ENCODE measurements at regions not wholly inside any gene's neighbourhood (a gene's known extent, or its start where the extent isn't known, plus 50 kb on each side); places are given as distances from the start of the nearest gene placed in this dataset.

DNA sequence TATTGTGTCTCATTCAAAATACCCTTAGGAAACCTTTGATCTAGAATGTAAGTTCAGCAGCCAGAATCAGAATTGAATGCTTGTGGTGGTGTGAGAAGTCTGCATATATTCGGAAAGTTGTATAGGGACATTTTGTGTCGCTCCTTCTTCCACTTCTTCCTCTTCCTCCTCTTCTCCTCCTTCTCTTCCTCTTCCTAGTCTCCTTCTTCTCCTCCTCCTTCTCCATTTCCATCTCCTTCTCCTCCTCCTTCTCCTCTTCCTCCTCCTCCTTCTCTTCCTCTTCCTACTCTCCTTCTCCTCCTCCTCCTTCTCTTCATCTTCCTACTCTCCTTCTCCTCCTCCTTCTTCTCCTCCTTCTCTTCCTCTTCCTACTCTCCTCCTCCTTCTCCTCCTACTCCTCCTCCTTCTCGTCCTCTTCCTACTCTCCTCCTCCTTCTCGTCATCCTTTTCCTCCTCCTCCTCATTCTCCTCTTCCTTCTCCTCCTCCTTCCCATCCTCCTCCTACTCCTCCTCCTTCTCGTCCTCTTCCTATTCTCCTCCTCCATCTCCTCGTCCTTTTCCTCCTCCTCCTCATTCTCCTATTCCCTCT, 749.3 kb upstream of the GOLIM4 start:
- Histone ChIP-seq H3K27ac (no peak overlapping the region), H3K9me2 (replicated peaks; ENCODE audit: insufficient read depth) (no peaks in the 10 kb centered on the region), H2AFZ (no peak overlapping the region), H3K4me3 (no peak overlapping the region), H3K27me3 (peaks cover 26% of the 10 kb centered on the region), H3K4me1 (ENCODE audit: insufficient read depth) (no peaks in the 10 kb centered on the region), H4K20me1 (ENCODE audit: insufficient read depth, poor library complexity, severe bottlenecking) (no peaks in the 10 kb centered on the region), H3K4me2 (no peak overlapping the region), H3K9me3 (ENCODE audit: low read depth) (no peaks in the 10 kb centered on the region), H3K79me2 (no peaks in the 10 kb centered on the region), H3K36me3 (replicated peaks; ENCODE audit: insufficient read depth, low read depth) (no peaks in the 10 kb centered on the region)
- 78% methylated on average over 4 of the region's 6 CpGs for WGBS (ENCODE audit: low lambda C conversion rate, missing lambda C conversion rate)
- TF ChIP-seq EZH2phosphoT487 (IDR thresholded peaks at IDR 0.05; ENCODE audit: low read depth, severe bottlenecking, unreplicated experiment) (no peak), EZH2 (IDR thresholded peaks at IDR 0.05; ENCODE audit: borderline replicate concordance) (no peak)
- TF ChIP-seq, protein P1, sequence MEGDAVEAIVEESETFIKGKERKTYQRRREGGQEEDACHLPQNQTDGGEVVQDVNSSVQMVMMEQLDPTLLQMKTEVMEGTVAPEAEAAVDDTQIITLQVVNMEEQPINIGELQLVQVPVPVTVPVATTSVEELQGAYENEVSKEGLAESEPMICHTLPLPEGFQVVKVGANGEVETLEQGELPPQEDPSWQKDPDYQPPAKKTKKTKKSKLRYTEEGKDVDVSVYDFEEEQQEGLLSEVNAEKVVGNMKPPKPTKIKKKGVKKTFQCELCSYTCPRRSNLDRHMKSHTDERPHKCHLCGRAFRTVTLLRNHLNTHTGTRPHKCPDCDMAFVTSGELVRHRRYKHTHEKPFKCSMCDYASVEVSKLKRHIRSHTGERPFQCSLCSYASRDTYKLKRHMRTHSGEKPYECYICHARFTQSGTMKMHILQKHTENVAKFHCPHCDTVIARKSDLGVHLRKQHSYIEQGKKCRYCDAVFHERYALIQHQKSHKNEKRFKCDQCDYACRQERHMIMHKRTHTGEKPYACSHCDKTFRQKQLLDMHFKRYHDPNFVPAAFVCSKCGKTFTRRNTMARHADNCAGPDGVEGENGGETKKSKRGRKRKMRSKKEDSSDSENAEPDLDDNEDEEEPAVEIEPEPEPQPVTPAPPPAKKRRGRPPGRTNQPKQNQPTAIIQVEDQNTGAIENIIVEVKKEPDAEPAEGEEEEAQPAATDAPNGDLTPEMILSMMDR (IDR thresholded peaks at IDR 0.05; ENCODE audit: poor library complexity): no peak
- DNase-seq (ENCODE audit: low spot score): no peak

DNA sequence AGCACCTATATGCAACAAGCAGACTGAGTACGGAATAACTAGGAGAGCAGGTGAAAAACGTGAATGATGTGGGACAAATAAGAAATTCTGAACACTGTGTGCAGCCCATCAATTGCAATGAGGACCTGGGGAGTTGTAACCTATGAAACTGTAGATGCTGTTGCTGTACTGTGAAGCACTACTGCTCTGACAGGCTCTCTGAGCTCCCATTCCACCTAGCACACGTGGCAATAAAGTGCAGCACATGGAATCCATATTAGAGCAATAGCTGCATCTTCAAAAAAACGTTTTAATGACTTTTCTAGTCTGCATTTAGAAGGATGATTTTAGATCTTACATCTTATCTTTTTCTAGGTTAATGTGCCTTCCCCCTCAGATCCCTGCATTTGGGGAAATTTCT, 748.7 kb upstream of the GOLIM4 start:
- Histone ChIP-seq H2AFZ (no peak overlapping the region), H3K9me2 (replicated peaks; ENCODE audit: insufficient read depth) (no peaks in the 10 kb centered on the region), H3K4me3 (no peak overlapping the region), H3K27me3 (peaks cover 26% of the 10 kb centered on the region), H3K9me3 (ENCODE audit: low read depth) (no peaks in the 10 kb centered on the region), H3K36me3 (replicated peaks; ENCODE audit: insufficient read depth, low read depth) (no peaks in the 10 kb centered on the region), H3K4me2 (no peak overlapping the region), H3K4me1 (ENCODE audit: insufficient read depth) (no peaks in the 10 kb centered on the region), H4K20me1 (ENCODE audit: insufficient read depth, poor library complexity, severe bottlenecking) (no peaks in the 10 kb centered on the region), H3K79me2 (no peaks in the 10 kb centered on the region), H3K27ac (no peak overlapping the region)
- DNase-seq (ENCODE audit: low spot score): no peak
- TF ChIP-seq EZH2phosphoT487 (IDR thresholded peaks at IDR 0.05; ENCODE audit: low read depth, severe bottlenecking, unreplicated experiment) (no peak), EZH2 (IDR thresholded peaks at IDR 0.05; ENCODE audit: borderline replicate concordance) (no peak)
- TF ChIP-seq, protein P1 (IDR thresholded peaks at IDR 0.05; ENCODE audit: poor library complexity): no peak
- 77% methylated on average over 4 of the region's 4 CpGs for WGBS (ENCODE audit: low lambda C conversion rate, missing lambda C conversion rate)

DNA sequence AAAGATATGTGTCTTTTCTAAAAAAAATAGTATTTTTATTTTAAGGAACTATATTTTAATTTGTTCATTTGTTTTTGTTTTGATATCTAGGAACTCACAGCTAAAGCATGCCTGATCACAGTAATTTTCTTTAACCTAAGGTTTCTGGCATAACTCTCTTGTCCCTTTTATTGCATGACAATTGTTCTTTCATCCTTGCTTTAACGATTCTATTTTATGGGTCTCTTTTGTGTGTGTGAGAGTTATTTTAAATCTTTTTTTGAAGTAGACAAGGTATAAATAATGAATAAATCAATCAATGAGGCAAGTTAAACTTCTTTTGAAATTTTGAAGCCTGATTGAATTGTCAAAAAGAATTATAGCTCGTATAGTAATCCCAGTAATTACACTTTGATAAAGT, 747.8 kb upstream of the GOLIM4 start:
- Histone ChIP-seq H3K9me2 (replicated peaks; ENCODE audit: insufficient read depth) (no peaks in the 10 kb centered on the region), H2AFZ (no peak overlapping the region), H3K27ac (no peak overlapping the region), H3K27me3 (peaks cover 26% of the 10 kb centered on the region), H4K20me1 (ENCODE audit: insufficient read depth, poor library complexity, severe bottlenecking) (no peaks in the 10 kb centered on the region), H3K9me3 (ENCODE audit: low read depth) (no peaks in the 10 kb centered on the region), H3K4me1 (ENCODE audit: insufficient read depth) (no peaks in the 10 kb centered on the region), H3K36me3 (replicated peaks; ENCODE audit: insufficient read depth, low read depth) (no peaks in the 10 kb centered on the region), H3K4me3 (no peak overlapping the region), H3K4me2 (no peak overlapping the region), H3K79me2 (no peaks in the 10 kb centered on the region)
- no peak for TF ChIP-seq EZH2phosphoT487 (IDR thresholded peaks at IDR 0.05; ENCODE audit: low read depth, severe bottlenecking, unreplicated experiment)
- TF ChIP-seq, protein P1 (IDR thresholded peaks at IDR 0.05; ENCODE audit: poor library complexity): no peak
- TF ChIP-seq EZH2 (IDR thresholded peaks at IDR 0.05; ENCODE audit: borderline replicate concordance): no peak
- 62% methylated on average over 2 of the region's 2 CpGs for WGBS (ENCODE audit: low lambda C conversion rate, missing lambda C conversion rate)
- DNase-seq (ENCODE audit: low spot score): no peak
